ENCODE measurements at regions not wholly inside any gene's neighbourhood (a gene's known extent, or its start where the extent isn't known, plus 50 kb on each side); places are given as distances from the start of the nearest gene placed in this dataset.
"Not testable (repeated sequence)": the region's sequence is repeated elsewhere in the genome, so short reads cannot be mapped to it uniquely, and the experiment has no call there.

DNA sequence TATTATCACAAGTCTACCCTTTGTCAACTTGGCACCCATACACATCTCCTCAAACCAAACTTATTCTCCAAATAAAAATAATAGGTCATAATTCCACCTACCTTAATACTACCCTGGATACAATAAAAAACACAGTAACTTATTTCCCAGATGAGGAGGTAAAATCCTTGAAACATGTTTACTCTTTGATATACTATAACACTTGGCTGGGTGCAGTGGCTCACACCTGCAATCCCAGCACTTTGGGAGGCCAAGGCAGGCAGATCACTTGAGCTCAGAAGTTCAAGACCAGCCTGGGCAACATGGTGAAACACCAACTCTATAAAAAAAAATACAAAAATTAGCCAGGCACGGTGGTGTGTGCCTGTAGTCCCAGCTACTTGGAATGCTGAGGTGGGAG is 54.4 kb upstream of the PRSS3 start:
- DNase-seq, result not testable (repeated sequence)

GRCh38 chr9:33742051-33742450 is 53.3 kb upstream of the PRSS3 start:
- DNase-seq, result no peak

DNA sequence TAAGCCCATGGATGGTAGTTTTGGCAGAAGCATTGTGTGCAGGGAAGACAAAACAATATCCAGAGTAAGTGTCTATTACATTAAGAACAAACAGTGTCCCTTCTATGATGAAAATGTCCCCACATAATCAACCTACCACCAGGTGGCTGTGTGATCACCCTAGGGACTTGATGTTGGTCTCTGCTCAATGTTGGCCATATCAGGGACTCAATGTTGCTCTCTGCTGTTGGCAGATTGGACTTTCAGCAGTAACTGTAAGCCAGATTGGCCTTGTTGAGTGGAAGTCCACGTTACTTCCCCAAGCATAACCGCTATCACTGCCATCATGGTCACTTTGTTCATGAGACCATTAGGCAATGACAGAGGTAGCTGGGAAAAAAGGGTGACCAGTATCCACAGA is 52.8 kb upstream of the PRSS3 start:
- no peak for DNase-seq

Measured in right hindlimb (tissue), 1 donor.